Peyer's patch (tissue), 4 donors: ENCODE measurements at regions not wholly inside any gene's neighbourhood (a gene's known extent, or its start where the extent isn't known, plus 50 kb on each side); places are given as distances from the start of the nearest gene placed in this dataset.

Source experiments
- DNase-seq, 3 donors: peaks; one replicate each; pipeline ENCODE4 v3.0.0-alpha.2; 2017 to 2019
- H3K27ac ChIP-seq, 4 donors: fragments of 200-600 bp; sonication (generic); one replicate each; pipeline ENCODE4 v1.5.1; 2016 to 2019
- H3K27me3 ChIP-seq, 2 donors: fragments of 200-600 bp; sonication (generic); one replicate each; pipeline ENCODE4 v1.5.1; 2019
- H3K36me3 ChIP-seq, 3 donors: fragments of 200-600 bp; sonication (generic); one replicate each; pipeline ENCODE4 v1.5.1; 2016 to 2019
- H3K4me1 ChIP-seq, 4 donors: fragments of 200-600 bp; sonication (generic); one replicate each; pipeline ENCODE4 v1.5.1; 2016 to 2019
- H3K4me3 ChIP-seq, 4 donors: fragments of 200-600 bp; sonication (generic); 1 replicate in 3 of 4; 2 replicates in 1 of 4; pipeline ENCODE4 v1.5.1; 2016 to 2019; ENCODE audit warnings: mild to moderate bottlenecking in 1 of 4
- H3K9me3 ChIP-seq, 4 donors: fragments of 200-600 bp; sonication (generic); one replicate each; pipeline ENCODE4 v1.5.1; 2016 to 2019; ENCODE audit warnings: mild to moderate bottlenecking in 1 of 4
- CTCF ChIP-seq, 6 experiments: fragments of 450-650 bp in 4 of 6; fragments of 200-600 bp in 2 of 6; sonication (generic) in 1 of 6; IDR thresholded peaks; one replicate each; pipeline ENCODE4 v1.5.1; 2017 to 2019; ENCODE audit warnings: antibody characterized with exemption in 6 of 6, mild to moderate bottlenecking in 3 of 6, moderate library complexity in 1 of 6
- POLR2A ChIP-seq, 2 donors: fragments of 450-650 bp; IDR thresholded peaks; one replicate each; pipeline ENCODE4 v1.5.1; 2017; ENCODE audit warnings: antibody characterized with exemption in 2 of 2, mild to moderate bottlenecking in 2 of 2, moderate library complexity in 2 of 2

DNA sequence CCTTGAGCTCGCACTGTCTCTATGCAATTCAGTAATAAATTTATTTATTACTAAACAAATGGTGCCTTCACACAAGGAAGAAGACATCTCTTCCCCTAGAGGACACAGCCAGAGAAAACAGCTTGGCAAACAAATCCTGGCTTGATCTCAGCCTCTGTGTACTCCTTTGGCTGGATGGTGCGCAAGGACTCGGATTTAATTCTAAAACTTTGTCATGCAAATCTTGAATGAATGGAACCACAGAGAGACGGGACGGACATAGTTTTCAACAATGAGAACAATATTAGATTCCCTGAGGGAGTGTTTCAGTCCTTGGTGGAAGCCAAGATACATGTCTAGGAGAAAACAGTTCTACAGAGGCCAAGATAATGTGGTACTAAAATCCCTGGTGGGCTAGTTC lies 349.5 kb downstream of the NPIPA8 start:
- H3K4me1 ChIP-seq: no peaks in the 10 kb centered on the region
- DNase-seq: no peak
- no peaks in the 10 kb centered on the region for H3K9me3 ChIP-seq
- H3K27ac ChIP-seq: no peak overlapping the region
- H3K27me3 ChIP-seq: no peaks in the 10 kb centered on the region
- no peaks in the 10 kb centered on the region for H3K36me3 ChIP-seq
- TF ChIP-seq CTCF (IDR thresholded peaks at IDR 0.05) (no peak), POLR2A (IDR thresholded peaks at IDR 0.05) (no peak)
- H3K4me3 ChIP-seq: no peak overlapping the region

GRCh38 chr16:17984810-17985209 lies 351.7 kb downstream of the NPIPA8 start:
- Histone ChIP-seq H3K4me1 (no peaks in the 10 kb centered on the region), H3K4me3 (no peak overlapping the region), H3K27ac (no peak overlapping the region), H3K27me3 (no peaks in the 10 kb centered on the region), H3K9me3 (no peaks in the 10 kb centered on the region), H3K36me3 (no peaks in the 10 kb centered on the region)
- TF ChIP-seq CTCF (IDR thresholded peaks at IDR 0.05) (no peak), POLR2A (IDR thresholded peaks at IDR 0.05) (no peak)
- no peak for DNase-seq

GRCh38 chr16:17983847-17984639 lies 352.5 kb downstream of the NPIPA8 start:
- Histone ChIP-seq H3K9me3 (no peaks in the 10 kb centered on the region), H3K36me3 (no peaks in the 10 kb centered on the region), H3K27ac (no peak overlapping the region), H3K4me3 (no peak overlapping the region), H3K27me3 (no peaks in the 10 kb centered on the region), H3K4me1 (no peaks in the 10 kb centered on the region)
- DNase-seq: no peak
- no peak for TF ChIP-seq POLR2A (IDR thresholded peaks at IDR 0.05)
- TF ChIP-seq CTCF (IDR thresholded peaks at IDR 0.05): no peak

GRCh38 chr16:17983114-17983513 lies 353.4 kb downstream of the NPIPA8 start:
- Histone ChIP-seq H3K9me3 (no peaks in the 10 kb centered on the region), H3K36me3 (no peaks in the 10 kb centered on the region), H3K27me3 (no peaks in the 10 kb centered on the region), H3K27ac (no peak overlapping the region), H3K4me1 (no peaks in the 10 kb centered on the region), H3K4me3 (no peak overlapping the region)
- TF ChIP-seq CTCF (IDR thresholded peaks at IDR 0.05) (no peak), POLR2A (IDR thresholded peaks at IDR 0.05) (no peak)
- no peak for DNase-seq

DNA sequence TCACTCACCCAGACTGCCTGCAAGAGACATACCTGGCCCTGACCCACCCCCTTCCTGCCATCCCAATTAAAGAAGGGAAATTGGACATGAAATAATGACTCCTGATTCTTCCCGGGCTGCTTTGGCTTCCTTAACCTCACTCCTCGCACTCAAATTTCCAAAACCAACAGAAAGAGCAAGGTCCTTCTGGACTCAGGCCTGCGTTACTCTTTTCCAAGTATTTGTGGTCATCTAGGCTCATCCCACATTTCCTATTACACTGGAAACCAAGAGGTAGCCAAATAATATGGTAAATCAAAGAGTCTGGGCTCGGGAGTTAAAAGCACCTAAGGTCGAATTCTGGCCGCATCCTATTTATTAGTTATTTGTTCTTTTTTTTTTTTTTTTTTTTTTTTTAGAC lies 359.3 kb downstream of the NPIPA8 start:
- Histone ChIP-seq H3K27me3 (no peaks in the 10 kb centered on the region), H3K4me1 (no peaks in the 10 kb centered on the region), H3K36me3 (no peaks in the 10 kb centered on the region), H3K27ac (no peak overlapping the region), H3K9me3 (no peaks in the 10 kb centered on the region), H3K4me3 (no peak overlapping the region)
- no peak for DNase-seq
- TF ChIP-seq POLR2A (IDR thresholded peaks at IDR 0.05) (no peak), CTCF (IDR thresholded peaks at IDR 0.05) (no peak)
